Vagina (tissue), 2 donors: ENCODE measurements at regions not wholly inside any gene's neighbourhood (a gene's known extent, or its start where the extent isn't known, plus 50 kb on each side); places are given as distances from the start of the nearest gene placed in this dataset.

Source experiments
- DNase-seq, 2 donors: peaks; one replicate each; pipeline ENCODE4 v3.0.0-alpha.2; 2017; ENCODE audit errors: extremely low spot score in 2 of 2
- H3K27ac ChIP-seq: fragments of 200-600 bp; sonication (generic); one replicate; pipeline ENCODE4 v1.5.1; 2019
- H3K27me3 ChIP-seq: fragments of 200-600 bp; sonication (generic); one replicate; pipeline ENCODE4 v1.5.1; 2019
- H3K36me3 ChIP-seq, 2 donors: fragments of 200-600 bp; sonication (generic); one replicate each; pipeline ENCODE4 v1.5.1; 2017 to 2019
- H3K4me1 ChIP-seq: fragments of 200-600 bp; sonication (generic); one replicate; pipeline ENCODE4 v1.5.1; 2019
- H3K4me3 ChIP-seq, 2 donors: fragments of 200-600 bp; sonication (generic); 1 replicate in 1 of 2; 2 replicates in 1 of 2; pipeline ENCODE4 v1.5.1; 2016 to 2019
- H3K9me3 ChIP-seq: fragments of 200-600 bp; sonication (generic); one replicate; pipeline ENCODE4 v1.5.1; 2019
- CTCF ChIP-seq, 3 experiments: fragments of 450-650 bp in 2 of 3; fragments of 200-600 bp in 1 of 3; sonication (generic) in 1 of 3; IDR thresholded peaks; one replicate each; pipeline ENCODE4 v1.5.1; 2017 to 2019; ENCODE audit warnings: antibody characterized with exemption in 3 of 3, mild to moderate bottlenecking in 2 of 3, moderate library complexity in 2 of 3
- POLR2A ChIP-seq, 2 donors: fragments of 450-650 bp; IDR thresholded peaks; one replicate each; pipeline ENCODE4 v1.6.1; 2017; ENCODE audit warnings: antibody characterized with exemption in 2 of 2, mild to moderate bottlenecking in 2 of 2, moderate library complexity in 2 of 2
- POLR2AphosphoS5 ChIP-seq, 2 donors: sonication (generic); formaldehyde crosslinking; IDR thresholded peaks; one replicate each; pipeline ENCODE4 v1.9.0; 2017; ENCODE audit warnings: antibody characterized with exemption in 2 of 2, mild to moderate bottlenecking in 2 of 2, low read depth in 1 of 2; ENCODE audit not compliant: insufficient read depth in 1 of 2
- intact Hi-C: fragments of 100-400 bp; cut with DNase I; formaldehyde crosslinking; loops from one replicate; pipeline ENCODE4 v1.15.1; 2023

- H3K4me1 ChIP-seq: no peaks in the 10 kb centered on the region
- no peaks in the 10 kb centered on the region for H3K9me3 ChIP-seq
- intact Hi-C loops: no loop called here
- H3K4me3 ChIP-seq: no peak overlapping the region
- TF ChIP-seq CTCF (IDR thresholded peaks at IDR 0.05) (no peak), POLR2A (IDR thresholded peaks at IDR 0.05) (no peak), POLR2AphosphoS5 (IDR thresholded peaks at IDR 0.05; ENCODE audit: insufficient read depth in 1 of 2, low read depth in 1 of 2) (no peak)
- H3K36me3 ChIP-seq: no peaks in the 10 kb centered on the region
- DNase-seq: no peak
- H3K27ac ChIP-seq: no peak overlapping the region
- H3K27me3 ChIP-seq: no peaks in the 10 kb centered on the region
Measured at GRCh38 chr9:88792502-88792901, 198.8 kb upstream of the S1PR3 start.

- intact Hi-C loops: no loop called here
- DNase-seq: peak in 1 of 2 donors; percentile 40
- Histone ChIP-seq H3K27ac (no peak overlapping the region), H3K27me3 (no peaks in the 10 kb centered on the region), H3K4me3 (no peak overlapping the region), H3K36me3 (no peaks in the 10 kb centered on the region), H3K4me1 (no peaks in the 10 kb centered on the region), H3K9me3 (no peaks in the 10 kb centered on the region)
- no peak for TF ChIP-seq POLR2A (IDR thresholded peaks at IDR 0.05)
- no peak for TF ChIP-seq CTCF (IDR thresholded peaks at IDR 0.05)
- TF ChIP-seq POLR2AphosphoS5 (IDR thresholded peaks at IDR 0.05; ENCODE audit: insufficient read depth in 1 of 2, low read depth in 1 of 2): no peak
Measured at GRCh38 chr9:88794100-88794499, 197.2 kb upstream of the S1PR3 start.

GRCh38 chr9:88796947-88797346 lies 194.3 kb upstream of the S1PR3 start:
- no peak overlapping the region for H3K4me3 ChIP-seq
- no peak for DNase-seq
- no peaks in the 10 kb centered on the region for H3K36me3 ChIP-seq
- TF ChIP-seq POLR2A (IDR thresholded peaks at IDR 0.05): no peak
- TF ChIP-seq POLR2AphosphoS5 (IDR thresholded peaks at IDR 0.05; ENCODE audit: insufficient read depth in 1 of 2, low read depth in 1 of 2): no peak
- no peak for TF ChIP-seq CTCF (IDR thresholded peaks at IDR 0.05)
- no peaks in the 10 kb centered on the region for H3K9me3 ChIP-seq
- no peaks in the 10 kb centered on the region for H3K4me1 ChIP-seq
- no peaks in the 10 kb centered on the region for H3K27me3 ChIP-seq
- intact Hi-C loops: no loop called here
- H3K27ac ChIP-seq: no peak overlapping the region

- Histone ChIP-seq H3K27me3 (no peaks in the 10 kb centered on the region), H3K27ac (no peak overlapping the region), H3K36me3 (no peaks in the 10 kb centered on the region), H3K9me3 (no peaks in the 10 kb centered on the region), H3K4me3 (no peak overlapping the region), H3K4me1 (no peaks in the 10 kb centered on the region)
- DNase-seq: peak; percentile 60 to 67
- TF ChIP-seq POLR2A (IDR thresholded peaks at IDR 0.05): no peak
- TF ChIP-seq POLR2AphosphoS5 (IDR thresholded peaks at IDR 0.05; ENCODE audit: insufficient read depth in 1 of 2, low read depth in 1 of 2): no peak
- no peak for TF ChIP-seq CTCF (IDR thresholded peaks at IDR 0.05)
- intact Hi-C loops: no loop called here
Measured at GRCh38 chr9:88798476-88798875, 192.8 kb upstream of the S1PR3 start.

- no peaks in the 10 kb centered on the region for H3K27me3 ChIP-seq
- H3K4me1 ChIP-seq: no peaks in the 10 kb centered on the region
- intact Hi-C loops: no loop called here
- TF ChIP-seq POLR2AphosphoS5 (IDR thresholded peaks at IDR 0.05; ENCODE audit: insufficient read depth in 1 of 2, low read depth in 1 of 2): no peak
- no peak for TF ChIP-seq CTCF (IDR thresholded peaks at IDR 0.05)
- TF ChIP-seq POLR2A (IDR thresholded peaks at IDR 0.05): no peak
- DNase-seq: no peak
- no peaks in the 10 kb centered on the region for H3K9me3 ChIP-seq
- no peak overlapping the region for H3K4me3 ChIP-seq
- H3K27ac ChIP-seq: no peak overlapping the region
- no peaks in the 10 kb centered on the region for H3K36me3 ChIP-seq
Measured at GRCh38 chr9:88799541-88800328, 191.5 kb upstream of the S1PR3 start.
